Liver (tissue), 7 donors: ENCODE measurements at regions not wholly inside any gene's neighbourhood (a gene's known extent, or its start where the extent isn't known, plus 50 kb on each side); places are given as distances from the start of the nearest gene placed in this dataset.

Experiments
- DNase-seq: peaks from one replicate; pipeline ENCODE4 v3.0.0-alpha.2; 2017; ENCODE audit warnings: low spot score
- H3K27ac ChIP-seq, 2 donors: one replicate each; pipeline ENCODE4 v1.7.0; 2013; ENCODE audit warnings: inconsistent platforms in 2 of 2, low read length in 2 of 2, control low read depth in 1 of 2, low read depth in 1 of 2, mild to moderate bottlenecking in 1 of 2
- H3K27me3 ChIP-seq, 4 donors: one replicate each; pipeline versions ENCODE4 v1.6.1 to v1.7.0; 2013; ENCODE audit warnings: low read length in 3 of 4, inconsistent platforms in 1 of 4, mild to moderate bottlenecking in 1 of 4, moderate library complexity in 1 of 4; ENCODE audit not compliant: control insufficient read depth in 4 of 4, insufficient read depth in 4 of 4
- H3K36me3 ChIP-seq, 4 donors: one replicate each; pipeline versions ENCODE4 v1.6.1 to v1.7.0; 2013; ENCODE audit warnings: low read length in 3 of 4, mild to moderate bottlenecking in 3 of 4, low read depth in 1 of 4, moderate library complexity in 1 of 4; ENCODE audit not compliant: control insufficient read depth in 4 of 4, insufficient read depth in 3 of 4
- H3K4me1 ChIP-seq, 4 donors: one replicate each; pipeline versions ENCODE4 v1.6.1 to v1.7.0; 2013; ENCODE audit warnings: low read length in 3 of 4, mild to moderate bottlenecking in 3 of 4, moderate library complexity in 1 of 4; ENCODE audit not compliant: control insufficient read depth in 4 of 4, insufficient read depth in 4 of 4
- H3K4me3 ChIP-seq, 3 donors: one replicate each; pipeline versions ENCODE4 v1.6.1 to v1.7.0; 2013; ENCODE audit warnings: low read length in 3 of 3, control low read depth in 1 of 3, low read depth in 1 of 3, mild to moderate bottlenecking in 1 of 3
- H3K9ac ChIP-seq, 2 donors: one replicate each; pipeline ENCODE4 v1.7.0; 2013; ENCODE audit warnings: low read length in 2 of 2, mild to moderate bottlenecking in 2 of 2, moderate library complexity in 2 of 2, control low read depth in 1 of 2, low read depth in 1 of 2
- H3K9me3 ChIP-seq, 4 donors: one replicate each; pipeline versions ENCODE4 v1.6.1 to v1.7.0; 2013; ENCODE audit warnings: low read length in 3 of 4; ENCODE audit not compliant: control insufficient read depth in 4 of 4
- EGR1 ChIP-seq, 2 donors: IDR thresholded peaks; 2 replicates each; pipeline ENCODE4 v1.6.1; 2016 to 2018; ENCODE audit warnings: antibody characterized with exemption in 2 of 2, low read depth in 2 of 2
- FOXA2 ChIP-seq: IDR thresholded peaks from 2 replicates; pipeline ENCODE4 v1.6.1; 2016; ENCODE audit warnings: antibody characterized with exemption
- GABPA ChIP-seq, 2 donors: IDR thresholded peaks in 1 of 2; conservative IDR thresholded peaks in 1 of 2; 2 replicates each; pipeline ENCODE4 v1.6.1; 2016; ENCODE audit warnings: antibody characterized with exemption in 2 of 2, mild to moderate bottlenecking in 1 of 2, moderate library complexity in 1 of 2
- HNF4A ChIP-seq, 2 donors: conservative IDR thresholded peaks; 2 replicates each; pipeline ENCODE4 v1.6.1; 2016; ENCODE audit warnings: antibody characterized with exemption in 2 of 2, mild to moderate bottlenecking in 2 of 2
- HNF4G ChIP-seq: IDR thresholded peaks from 2 replicates; pipeline ENCODE4 v1.6.1; 2016; ENCODE audit warnings: antibody characterized with exemption
- JUND ChIP-seq, 2 donors: IDR thresholded peaks; 2 replicates each; pipeline ENCODE4 v1.6.1; 2016; ENCODE audit warnings: antibody characterized with exemption in 2 of 2
- NR2F2 ChIP-seq: IDR thresholded peaks from 2 replicates; pipeline ENCODE4 v1.6.1; 2016; ENCODE audit warnings: antibody characterized with exemption
- RAD21 ChIP-seq, 2 donors: IDR thresholded peaks; 2 replicates each; pipeline ENCODE4 v1.6.1; 2016; ENCODE audit warnings: antibody characterized with exemption in 2 of 2, mild to moderate bottlenecking in 2 of 2
- RXRA ChIP-seq, 2 donors: IDR thresholded peaks; 2 replicates each; pipeline ENCODE4 v1.6.1; 2017 to 2018; ENCODE audit warnings: antibody characterized with exemption in 2 of 2, mild to moderate bottlenecking in 1 of 2
- SP1 ChIP-seq: IDR thresholded peaks from 2 replicates; pipeline ENCODE4 v1.6.1; 2018; ENCODE audit warnings: antibody characterized with exemption, mild to moderate bottlenecking
- TAF1 ChIP-seq: conservative IDR thresholded peaks from 2 replicates; pipeline ENCODE4 v1.6.1; 2016; ENCODE audit warnings: antibody characterized with exemption, mild to moderate bottlenecking
- YY1 ChIP-seq: IDR thresholded peaks from 2 replicates; pipeline ENCODE4 v1.6.1; 2016; ENCODE audit warnings: antibody characterized with exemption, mild to moderate bottlenecking
- WGBS: extraction: QIAGEN DNeasy Blood & Tissue Kit; methylation state at CpG from one replicate; pipeline ENCODE4 v1.1.7; 2013; 5-methylcytosine and 5-hydroxymethylcytosine counted together
- TF ChIP-seq, protein P1 (sequence below): IDR thresholded peaks from 2 replicates; pipeline ENCODE4 v1.6.1; 2016; ENCODE audit warnings: antibody characterized with exemption
- TF ChIP-seq, protein P2 (sequence below): IDR thresholded peaks from 2 replicates; pipeline ENCODE4 v1.6.1; 2016; ENCODE audit warnings: antibody characterized with exemption
- TF ChIP-seq, protein P3 (sequence below): IDR thresholded peaks from 2 replicates; pipeline ENCODE4 v1.6.1; 2016; ENCODE audit warnings: antibody characterized with exemption, mild to moderate bottlenecking
- donor health status: healthy.
- donor health status: healthy.
- donor health status: healthy.
- donor health status: healthy.

DNA sequence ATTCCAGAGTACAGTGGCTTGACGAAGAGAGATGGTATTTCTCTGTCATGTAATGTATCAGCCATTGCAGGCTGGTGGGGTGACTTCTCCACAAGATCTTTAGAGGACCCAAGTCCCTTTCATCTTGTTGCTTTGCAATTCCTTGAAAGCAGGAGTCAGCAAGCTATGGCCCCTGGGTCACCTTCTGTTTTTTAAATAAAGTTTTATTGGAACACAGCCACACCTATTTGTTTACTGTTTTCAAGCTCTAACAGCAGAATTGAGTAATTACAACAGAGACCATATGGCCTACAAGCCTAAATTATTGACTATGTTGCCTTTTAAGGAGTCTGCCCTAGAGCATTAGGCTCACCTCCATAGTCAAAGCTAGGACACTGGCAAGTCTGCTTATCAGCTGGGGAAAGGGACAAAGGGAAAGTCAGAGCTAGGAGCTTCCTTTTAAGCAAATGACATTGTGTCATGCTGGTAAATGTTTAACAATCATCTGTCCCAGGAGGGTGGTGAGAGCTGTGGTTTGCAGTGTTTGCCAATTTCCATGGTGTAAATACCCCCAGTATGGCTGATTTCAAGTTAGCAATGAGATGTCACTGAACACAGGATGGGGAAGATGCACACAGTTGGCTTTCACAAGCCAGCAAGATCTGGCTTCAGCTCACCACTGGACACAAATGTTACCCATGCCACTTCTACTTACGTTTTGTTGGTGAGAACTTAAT lies 87.7 kb upstream of the PWP1 start:
- Histone ChIP-seq H3K9ac (no peak overlapping the region), H3K9me3 (peaks cover 3 to 6% (median 3%) of the 10 kb centered on the region in 4 donors), H3K27me3 (no peaks in the 10 kb centered on the region), H3K4me3 (no peak overlapping the region), H3K36me3 (no peaks in the 10 kb centered on the region), H3K4me1 (no peaks in the 10 kb centered on the region), H3K27ac (no peak overlapping the region)
- TF ChIP-seq HNF4A (conservative IDR thresholded peaks at IDR 0.05), result no peak
- TF ChIP-seq, protein P1, sequence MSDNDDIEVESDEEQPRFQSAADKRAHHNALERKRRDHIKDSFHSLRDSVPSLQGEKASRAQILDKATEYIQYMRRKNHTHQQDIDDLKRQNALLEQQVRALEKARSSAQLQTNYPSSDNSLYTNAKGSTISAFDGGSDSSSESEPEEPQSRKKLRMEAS, result no peak
- no peak for TF ChIP-seq RAD21 (IDR thresholded peaks at IDR 0.05)
- no peak for TF ChIP-seq GABPA (IDR thresholded peaks at IDR 0.05 in 1 of 2, conservative IDR thresholded peaks at IDR 0.05 in 1 of 2)
- no peak for TF ChIP-seq TAF1
- TF ChIP-seq RXRA (IDR thresholded peaks at IDR 0.05), result no peak
- TF ChIP-seq, protein P2, sequence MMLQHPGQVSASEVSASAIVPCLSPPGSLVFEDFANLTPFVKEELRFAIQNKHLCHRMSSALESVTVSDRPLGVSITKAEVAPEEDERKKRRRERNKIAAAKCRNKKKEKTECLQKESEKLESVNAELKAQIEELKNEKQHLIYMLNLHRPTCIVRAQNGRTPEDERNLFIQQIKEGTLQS, result no peak
- TF ChIP-seq, protein P3, sequence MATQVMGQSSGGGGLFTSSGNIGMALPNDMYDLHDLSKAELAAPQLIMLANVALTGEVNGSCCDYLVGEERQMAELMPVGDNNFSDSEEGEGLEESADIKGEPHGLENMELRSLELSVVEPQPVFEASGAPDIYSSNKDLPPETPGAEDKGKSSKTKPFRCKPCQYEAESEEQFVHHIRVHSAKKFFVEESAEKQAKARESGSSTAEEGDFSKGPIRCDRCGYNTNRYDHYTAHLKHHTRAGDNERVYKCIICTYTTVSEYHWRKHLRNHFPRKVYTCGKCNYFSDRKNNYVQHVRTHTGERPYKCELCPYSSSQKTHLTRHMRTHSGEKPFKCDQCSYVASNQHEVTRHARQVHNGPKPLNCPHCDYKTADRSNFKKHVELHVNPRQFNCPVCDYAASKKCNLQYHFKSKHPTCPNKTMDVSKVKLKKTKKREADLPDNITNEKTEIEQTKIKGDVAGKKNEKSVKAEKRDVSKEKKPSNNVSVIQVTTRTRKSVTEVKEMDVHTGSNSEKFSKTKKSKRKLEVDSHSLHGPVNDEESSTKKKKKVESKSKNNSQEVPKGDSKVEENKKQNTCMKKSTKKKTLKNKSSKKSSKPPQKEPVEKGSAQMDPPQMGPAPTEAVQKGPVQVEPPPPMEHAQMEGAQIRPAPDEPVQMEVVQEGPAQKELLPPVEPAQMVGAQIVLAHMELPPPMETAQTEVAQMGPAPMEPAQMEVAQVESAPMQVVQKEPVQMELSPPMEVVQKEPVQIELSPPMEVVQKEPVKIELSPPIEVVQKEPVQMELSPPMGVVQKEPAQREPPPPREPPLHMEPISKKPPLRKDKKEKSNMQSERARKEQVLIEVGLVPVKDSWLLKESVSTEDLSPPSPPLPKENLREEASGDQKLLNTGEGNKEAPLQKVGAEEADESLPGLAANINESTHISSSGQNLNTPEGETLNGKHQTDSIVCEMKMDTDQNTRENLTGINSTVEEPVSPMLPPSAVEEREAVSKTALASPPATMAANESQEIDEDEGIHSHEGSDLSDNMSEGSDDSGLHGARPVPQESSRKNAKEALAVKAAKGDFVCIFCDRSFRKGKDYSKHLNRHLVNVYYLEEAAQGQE, result no peak
- TF ChIP-seq SP1, result no peak
- TF ChIP-seq EGR1 (IDR thresholded peaks at IDR 0.05; ENCODE audit: low read depth in 2 of 2), result no peak
- TF ChIP-seq YY1, result no peak
- no peak for TF ChIP-seq HNF4G
- no peak for TF ChIP-seq NR2F2
- no peak for DNase-seq
- 86% methylated on average over 2 of the region's 2 CpGs for WGBS

DNA sequence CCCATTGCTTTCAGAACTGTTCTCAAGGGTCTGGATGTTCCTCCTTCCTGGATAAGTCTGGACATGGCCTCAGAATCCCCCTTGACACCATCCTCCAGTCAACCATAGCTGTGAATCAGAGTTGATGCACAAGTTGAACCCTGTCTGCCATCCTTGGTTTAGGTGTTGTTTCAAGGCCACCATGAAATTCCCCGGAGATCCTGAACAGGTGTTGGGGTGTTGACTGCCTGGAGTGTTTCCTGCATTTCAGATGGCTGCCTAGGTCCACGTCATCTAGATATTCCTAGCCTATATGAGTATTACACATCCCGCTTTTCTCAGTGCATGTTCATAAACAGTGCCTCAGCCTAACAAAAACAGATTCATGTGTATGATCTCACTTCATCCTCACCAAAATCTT lies 86.7 kb upstream of the PWP1 start:
- TF ChIP-seq JUND (IDR thresholded peaks at IDR 0.05) (no peak), FOXA2 (no peak)

DNA sequence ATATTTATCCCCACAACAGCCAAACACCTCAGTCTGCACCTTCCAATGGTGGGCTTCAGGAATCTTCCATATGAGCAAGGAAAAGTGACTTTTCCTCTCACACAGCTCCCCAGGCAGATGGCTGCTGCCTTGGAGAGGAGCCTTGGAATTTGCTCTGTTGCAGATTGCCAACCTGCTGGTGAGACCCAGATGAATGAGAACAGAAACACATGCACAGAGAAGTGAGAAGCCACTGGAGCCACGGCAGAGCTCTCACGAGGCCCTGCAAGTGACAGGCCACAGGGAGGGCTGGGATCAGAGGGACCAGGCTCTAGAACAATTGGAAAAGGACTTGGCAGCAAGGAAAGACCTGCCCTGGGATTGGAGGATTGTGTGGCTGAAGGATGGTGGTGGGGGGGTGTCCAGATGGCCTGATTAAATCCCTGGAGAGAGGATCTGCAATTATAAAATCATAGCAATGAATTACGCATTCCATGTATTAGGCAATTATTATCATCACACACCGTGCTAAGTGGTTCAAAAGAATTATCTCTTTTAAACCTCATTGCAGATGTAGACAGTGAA lies 84.9 kb upstream of the PWP1 start:
- Histone ChIP-seq H3K9me3 (peaks cover 0 to 3% (median under 1%) of the 10 kb centered on the region in 4 donors), H3K36me3 (no peaks in the 10 kb centered on the region), H3K4me3 (no peak overlapping the region), H3K9ac (no peak overlapping the region), H3K4me1 (no peaks in the 10 kb centered on the region), H3K27ac (no peak overlapping the region), H3K27me3 (no peaks in the 10 kb centered on the region)
- TF ChIP-seq GABPA (IDR thresholded peaks at IDR 0.05 in 1 of 2, conservative IDR thresholded peaks at IDR 0.05 in 1 of 2), result no peak
- TF ChIP-seq HNF4A (conservative IDR thresholded peaks at IDR 0.05), result no peak
- TF ChIP-seq, protein P3, result no peak
- TF ChIP-seq, protein P2, result no peak
- TF ChIP-seq NR2F2, result no peak
- 86% methylated on average over 4 of the region's 4 CpGs for WGBS
- no peak for DNase-seq

More for the DNA sequence above, 86.7 kb upstream of the PWP1 start:
- Histone ChIP-seq H3K36me3 (no peaks in the 10 kb centered on the region), H3K9me3 (peaks cover 0 to 5% (median 2%) of the 10 kb centered on the region in 4 donors), H3K9ac (no peak overlapping the region), H3K4me1 (no peaks in the 10 kb centered on the region), H3K27me3 (no peaks in the 10 kb centered on the region), H3K27ac (no peak overlapping the region), H3K4me3 (no peak overlapping the region)
- 90% methylated on average over 3 of the region's 3 CpGs for WGBS
- DNase-seq, result no peak
